Liver (tissue), 8 donors: ENCODE measurements at regions not wholly inside any gene's neighbourhood (a gene's known extent, or its start where the extent isn't known, plus 50 kb on each side); places are given as distances from the start of the nearest gene placed in this dataset.

ENCODE experiments used
- DNase-seq: peaks from one replicate; pipeline ENCODE4 v3.0.0-alpha.2; 2017; ENCODE audit warnings: low spot score
- H3K27ac ChIP-seq, 2 donors: one replicate each; pipeline ENCODE4 v1.7.0; 2013; ENCODE audit warnings: inconsistent platforms in 2 of 2, low read length in 2 of 2, control low read depth in 1 of 2, low read depth in 1 of 2, mild to moderate bottlenecking in 1 of 2
- H3K27me3 ChIP-seq, 4 donors: one replicate each; pipeline versions ENCODE4 v1.6.1 to v1.7.0; 2013; ENCODE audit warnings: low read length in 3 of 4, inconsistent platforms in 1 of 4, mild to moderate bottlenecking in 1 of 4, moderate library complexity in 1 of 4; ENCODE audit not compliant: control insufficient read depth in 4 of 4, insufficient read depth in 4 of 4
- H3K36me3 ChIP-seq, 4 donors: one replicate each; pipeline versions ENCODE4 v1.6.1 to v1.7.0; 2013; ENCODE audit warnings: low read length in 3 of 4, mild to moderate bottlenecking in 3 of 4, low read depth in 1 of 4, moderate library complexity in 1 of 4; ENCODE audit not compliant: control insufficient read depth in 4 of 4, insufficient read depth in 3 of 4
- H3K4me1 ChIP-seq, 4 donors: one replicate each; pipeline versions ENCODE4 v1.6.1 to v1.7.0; 2013; ENCODE audit warnings: low read length in 3 of 4, mild to moderate bottlenecking in 3 of 4, moderate library complexity in 1 of 4; ENCODE audit not compliant: control insufficient read depth in 4 of 4, insufficient read depth in 4 of 4
- H3K4me3 ChIP-seq, 3 donors: one replicate each; pipeline versions ENCODE4 v1.6.1 to v1.7.0; 2013; ENCODE audit warnings: low read length in 3 of 3, control low read depth in 1 of 3, low read depth in 1 of 3, mild to moderate bottlenecking in 1 of 3
- H3K9ac ChIP-seq, 2 donors: one replicate each; pipeline ENCODE4 v1.7.0; 2013; ENCODE audit warnings: low read length in 2 of 2, mild to moderate bottlenecking in 2 of 2, moderate library complexity in 2 of 2, control low read depth in 1 of 2, low read depth in 1 of 2
- H3K9me3 ChIP-seq, 4 donors: one replicate each; pipeline versions ENCODE4 v1.6.1 to v1.7.0; 2013; ENCODE audit warnings: low read length in 3 of 4; ENCODE audit not compliant: control insufficient read depth in 4 of 4
- ATF3 ChIP-seq: IDR thresholded peaks from 2 replicates; pipeline ENCODE4 v1.6.1; 2016; ENCODE audit warnings: antibody characterized with exemption
- CTCF ChIP-seq: fragments of 150-350 bp; IDR thresholded peaks from 2 replicates; pipeline ENCODE4 v1.5.1; 2017; ENCODE audit warnings: improper control_type of control experiment, low read depth, low read length; ENCODE audit not compliant: missing input control
- EGR1 ChIP-seq, 2 donors: IDR thresholded peaks; 2 replicates each; pipeline ENCODE4 v1.6.1; 2016 to 2018; ENCODE audit warnings: antibody characterized with exemption in 2 of 2, low read depth in 2 of 2
- FOXA1 ChIP-seq: IDR thresholded peaks from 2 replicates; pipeline ENCODE4 v1.6.1; 2016; ENCODE audit warnings: antibody characterized with exemption
- FOXA2 ChIP-seq: IDR thresholded peaks from 2 replicates; pipeline ENCODE4 v1.6.1; 2016; ENCODE audit warnings: antibody characterized with exemption
- GABPA ChIP-seq, 2 donors: IDR thresholded peaks in 1 of 2; conservative IDR thresholded peaks in 1 of 2; 2 replicates each; pipeline ENCODE4 v1.6.1; 2016; ENCODE audit warnings: antibody characterized with exemption in 2 of 2, mild to moderate bottlenecking in 1 of 2, moderate library complexity in 1 of 2
- HNF4A ChIP-seq, 2 donors: conservative IDR thresholded peaks; 2 replicates each; pipeline ENCODE4 v1.6.1; 2016; ENCODE audit warnings: antibody characterized with exemption in 2 of 2, mild to moderate bottlenecking in 2 of 2
- NR2F2 ChIP-seq: IDR thresholded peaks from 2 replicates; pipeline ENCODE4 v1.6.1; 2016; ENCODE audit warnings: antibody characterized with exemption
- RAD21 ChIP-seq, 2 donors: IDR thresholded peaks; 2 replicates each; pipeline ENCODE4 v1.6.1; 2016; ENCODE audit warnings: antibody characterized with exemption in 2 of 2, mild to moderate bottlenecking in 2 of 2
- REST ChIP-seq: IDR thresholded peaks from 2 replicates; pipeline ENCODE4 v1.6.1; 2016; ENCODE audit warnings: antibody characterized with exemption, mild to moderate bottlenecking
- RXRA ChIP-seq, 2 donors: IDR thresholded peaks; 2 replicates each; pipeline ENCODE4 v1.6.1; 2017 to 2018; ENCODE audit warnings: antibody characterized with exemption in 2 of 2, mild to moderate bottlenecking in 1 of 2
- SP1 ChIP-seq: IDR thresholded peaks from 2 replicates; pipeline ENCODE4 v1.6.1; 2018; ENCODE audit warnings: antibody characterized with exemption, mild to moderate bottlenecking
- TAF1 ChIP-seq: conservative IDR thresholded peaks from 2 replicates; pipeline ENCODE4 v1.6.1; 2016; ENCODE audit warnings: antibody characterized with exemption, mild to moderate bottlenecking
- YY1 ChIP-seq: IDR thresholded peaks from 2 replicates; pipeline ENCODE4 v1.6.1; 2016; ENCODE audit warnings: antibody characterized with exemption, mild to moderate bottlenecking
- ZBTB33 ChIP-seq: IDR thresholded peaks from 2 replicates; pipeline ENCODE4 v1.6.1; 2016; ENCODE audit warnings: antibody characterized with exemption
- WGBS: extraction: QIAGEN DNeasy Blood & Tissue Kit; methylation state at CpG from one replicate; pipeline ENCODE4 v1.1.7; 2013; 5-methylcytosine and 5-hydroxymethylcytosine counted together
- donor health status: healthy.
- donor health status: healthy.
- donor health status: healthy.
- donor health status: healthy.
- donor health status: healthy.

- no peak overlapping the region for H3K4me3 ChIP-seq
- H3K36me3 ChIP-seq = no peaks in the 10 kb centered on the region
- no peak overlapping the region for H3K9ac ChIP-seq
- no peak for TF ChIP-seq FOXA1
- no peak for TF ChIP-seq REST
- TF ChIP-seq HNF4A (conservative IDR thresholded peaks at IDR 0.05) = no peak
- TF ChIP-seq SP1 = no peak
- TF ChIP-seq ZBTB33 = no peak
- no peak for TF ChIP-seq YY1
- TF ChIP-seq NR2F2 = no peak
- TF ChIP-seq TAF1 = no peak
- TF ChIP-seq EGR1 (IDR thresholded peaks at IDR 0.05; ENCODE audit: low read depth in 2 of 2) = no peak
- TF ChIP-seq FOXA2 = no peak
- TF ChIP-seq ATF3 = no peak
- no peak for TF ChIP-seq RXRA (IDR thresholded peaks at IDR 0.05)
- no peak for TF ChIP-seq RAD21 (IDR thresholded peaks at IDR 0.05)
- H3K27ac ChIP-seq = no peak overlapping the region
- no peaks in the 10 kb centered on the region for H3K9me3 ChIP-seq
- DNase-seq = no peak
- no peaks in the 10 kb centered on the region for H3K27me3 ChIP-seq
- 77% methylated on average over 10 of the region's 10 CpGs for WGBS
- H3K4me1 ChIP-seq = peaks cover 0 to 2% (median 2%) of the 10 kb centered on the region in 4 donors
Observed at GRCh38 chr10:33804584-33804983, 470.1 kb upstream of the NRP1 start.

- no peak overlapping the region for H3K9ac ChIP-seq
- H3K27me3 ChIP-seq = no peaks in the 10 kb centered on the region
- peaks cover 2 to 9% (median 9%) of the 10 kb centered on the region in 4 donors for H3K4me1 ChIP-seq
- no peak for TF ChIP-seq REST
- no peak for TF ChIP-seq FOXA2
- no peak for TF ChIP-seq ZBTB33
- no peak for TF ChIP-seq FOXA1
- no peak for TF ChIP-seq ATF3
- no peak for TF ChIP-seq SP1
- no peak for TF ChIP-seq GABPA (IDR thresholded peaks at IDR 0.05 in 1 of 2, conservative IDR thresholded peaks at IDR 0.05 in 1 of 2)
- TF ChIP-seq CTCF = no peak
- no peak for TF ChIP-seq EGR1 (IDR thresholded peaks at IDR 0.05; ENCODE audit: low read depth in 2 of 2)
- TF ChIP-seq YY1 = no peak
- no peaks in the 10 kb centered on the region for H3K9me3 ChIP-seq
- no peak for DNase-seq
- H3K36me3 ChIP-seq = no peaks in the 10 kb centered on the region
- 96% methylated on average over 3 of the region's 3 CpGs for WGBS
- no peak overlapping the region for H3K4me3 ChIP-seq
- H3K27ac ChIP-seq = no peak overlapping the region
Observed at GRCh38 chr10:33803248-33803647, 468.8 kb upstream of the NRP1 start.
